WERI-Rb-1 (cell line): ENCODE measurements at regions not wholly inside any gene's neighbourhood (a gene's known extent, or its start where the extent isn't known, plus 50 kb on each side); places are given as distances from the start of the nearest gene placed in this dataset.

Experiments
- DNase-seq: peaks from one replicate; pipeline ENCODE4 v3.0.0-alpha.2; 2020
- H3K27ac ChIP-seq: fragments of 250-450 bp; sonication (Bioruptor Pico); 2 replicates; pipeline ENCODE4 v1.5.1; 2020; ENCODE audit warnings: mild to moderate bottlenecking, moderate library complexity
- H3K27me3 ChIP-seq: fragments of 250-450 bp; sonication (Bioruptor Pico); 2 replicates; pipeline ENCODE4 v1.5.1; 2021; ENCODE audit warnings: mild to moderate bottlenecking, low read depth, moderate library complexity; ENCODE audit not compliant: insufficient read depth, severe bottlenecking
- H3K36me3 ChIP-seq: fragments of 250-450 bp; sonication (Bioruptor Pico); 2 replicates; pipeline ENCODE4 v1.5.1; 2020; ENCODE audit warnings: mild to moderate bottlenecking, moderate library complexity
- H3K4me3 ChIP-seq: 2 replicates; pipeline ENCODE4 v1.5.1; 2011; ENCODE audit warnings: low read depth, mild to moderate bottlenecking, control low read depth, low read length
- H3K9me3 ChIP-seq: fragments of 250-450 bp; sonication (Bioruptor Pico); 2 replicates; pipeline ENCODE4 v1.5.1; 2021; ENCODE audit warnings: mild to moderate bottlenecking, moderate library complexity; ENCODE audit not compliant: severe bottlenecking
- CTCF ChIP-seq: IDR thresholded peaks from 2 replicates; pipeline ENCODE4 v1.5.1; 2011; ENCODE audit warnings: low read depth, mild to moderate bottlenecking, control low read depth, inconsistent platforms, low read length

GRCh38 chr1:171421413-171422020, 63.8 kb upstream of the PRRC2C start:
- Histone ChIP-seq H3K36me3 (no peaks in the 10 kb centered on the region), H3K27ac (no peak overlapping the region)
- no peak for DNase-seq

GRCh38 chr1:171422511-171422910, 62.8 kb upstream of the PRRC2C start:
- Histone ChIP-seq H3K27ac (no peak overlapping the region), H3K4me3 (no peak overlapping the region), H3K27me3 (no peaks in the 10 kb centered on the region), H3K36me3 (no peaks in the 10 kb centered on the region), H3K9me3 (no peaks in the 10 kb centered on the region)
- TF ChIP-seq CTCF: no peak
- no peak for DNase-seq

More at GRCh38 chr1:171421413-171422020, 63.8 kb upstream of the PRRC2C start:
- TF ChIP-seq CTCF: no peak
- Histone ChIP-seq H3K4me3 (no peak overlapping the region), H3K9me3 (peaks cover 2% of the 10 kb centered on the region), H3K27me3 (no peaks in the 10 kb centered on the region)

GRCh38 chr1:171424494-171424893, 60.8 kb upstream of the PRRC2C start:
- Histone ChIP-seq H3K4me3 (no peak overlapping the region), H3K36me3 (no peaks in the 10 kb centered on the region), H3K27me3 (no peaks in the 10 kb centered on the region), H3K9me3 (peaks cover 7% of the 10 kb centered on the region), H3K27ac (no peak overlapping the region)
- no peak for DNase-seq
- no peak for TF ChIP-seq CTCF

- peaks cover 7% of the 10 kb centered on the region for H3K9me3 ChIP-seq
- H3K36me3 ChIP-seq: no peaks in the 10 kb centered on the region
- TF ChIP-seq CTCF: no peak
- H3K27me3 ChIP-seq: no peaks in the 10 kb centered on the region
- no peak overlapping the region for H3K4me3 ChIP-seq
- no peak for DNase-seq
- no peak overlapping the region for H3K27ac ChIP-seq
Measured at GRCh38 chr1:171426645-171427044, 58.7 kb upstream of the PRRC2C start.

GRCh38 chr1:171427852-171428471, 57.4 kb upstream of the PRRC2C start:
- TF ChIP-seq CTCF: no peak
- no peak for DNase-seq

GRCh38 chr1:171429137-171429536, 56.2 kb upstream of the PRRC2C start:
- no peak for DNase-seq
- no peak overlapping the region for H3K4me3 ChIP-seq
- peaks cover 7% of the 10 kb centered on the region for H3K9me3 ChIP-seq
- H3K27me3 ChIP-seq: no peaks in the 10 kb centered on the region
- no peak for TF ChIP-seq CTCF
- no peak overlapping the region for H3K27ac ChIP-seq
- H3K36me3 ChIP-seq: no peaks in the 10 kb centered on the region

More at GRCh38 chr1:171427852-171428471, 57.4 kb upstream of the PRRC2C start:
- no peak overlapping the region for H3K27ac ChIP-seq
- no peak overlapping the region for H3K4me3 ChIP-seq
- H3K27me3 ChIP-seq: no peaks in the 10 kb centered on the region
- no peaks in the 10 kb centered on the region for H3K36me3 ChIP-seq
- H3K9me3 ChIP-seq: peaks cover 7% of the 10 kb centered on the region
